SK-N-SH (cell line): ENCODE measurements at regions not wholly inside any gene's neighbourhood (a gene's known extent, or its start where the extent isn't known, plus 50 kb on each side); places are given as distances from the start of the nearest gene placed in this dataset.

Source experiments
- CTCF ChIA-PET: fragments of 300-600, 350-600 bp; formaldehyde crosslinking; extraction: SDS; loops from one replicate; lab custom pipeline; 2021; lab: Yijun Ruan, JAX
- POLR2A ChIA-PET: fragments of 350-600 bp; sonication (Branson Sonifier 250); formaldehyde crosslinking; extraction: SDS; loops from one replicate; lab custom pipeline; 2020; ENCODE audit warnings: antibody characterized with exemption, inconsistent platforms; lab: Yijun Ruan, JAX
- DNase-seq: peaks from one replicate; pipeline ENCODE4 v3.0.0; 2012
- H2AFZ ChIP-seq: fragments of 200-600 bp; sonication (generic); 2 replicates; pipeline ENCODE4 v1.8.1; 2016; ENCODE audit warnings: antibody characterized with exemption, mild to moderate bottlenecking, low read depth
- H3F3A ChIP-seq: fragments of 200-600 bp; sonication (generic); replicated peaks from 2 replicates; pipeline ENCODE3; 2016; ENCODE audit warnings: antibody characterized with exemption, mild to moderate bottlenecking; ENCODE audit not compliant: insufficient read depth
- H3K27ac ChIP-seq, 2 experiments: fragments of 200-500 bp in 1 of 2; fragments of 200-600 bp in 1 of 2; sonication (Bioruptor generic) in 1 of 2; sonication (generic), shearing (Covaris generic) in 1 of 2; 2 replicates each; pipeline versions ENCODE4 v1.5.1 to v1.6.1; 2014 to 2016; ENCODE audit warnings: low read depth in 2 of 2, inconsistent platforms in 1 of 2, low read length in 1 of 2, mild to moderate bottlenecking in 1 of 2, mixed read lengths in 1 of 2
- H3K27me3 ChIP-seq: fragments of 200-600 bp; sonication (generic), shearing (Covaris generic); 2 replicates; pipeline ENCODE4 v1.6.1; 2016; ENCODE audit warnings: mixed run types; ENCODE audit not compliant: insufficient read depth
- H3K36me3 ChIP-seq, 2 experiments: fragments of 200-500 bp in 1 of 2; fragments of 200-600 bp in 1 of 2; sonication (Bioruptor generic) in 1 of 2; sonication (generic) in 1 of 2; replicated peaks in 1 of 2; 2 replicates each; pipeline versions ENCODE3 to v1.5.1; 2014 to 2016; ENCODE audit warnings: low read length in 1 of 2, mild to moderate bottlenecking in 1 of 2; ENCODE audit not compliant: insufficient read depth in 2 of 2, control insufficient read depth in 1 of 2
- H3K4me1 ChIP-seq, 2 experiments: fragments of 200-500 bp in 1 of 2; fragments of 200-600 bp in 1 of 2; sonication (Bioruptor generic) in 1 of 2; sonication (generic), shearing (Covaris generic) in 1 of 2; 2 replicates each; pipeline versions ENCODE4 v1.5.1 to v1.6.1; 2014 to 2016; ENCODE audit warnings: low read depth in 1 of 2, low read length in 1 of 2, mixed run types in 1 of 2; ENCODE audit not compliant: insufficient read depth in 2 of 2, control insufficient read depth in 1 of 2
- H3K4me2 ChIP-seq: fragments of 200-600 bp; sonication (generic), shearing (Covaris generic); 2 replicates; pipeline ENCODE4 v1.6.1; 2017; ENCODE audit warnings: mixed run types
- H3K4me3 ChIP-seq, 2 experiments: fragments of 200-500 bp in 1 of 2; fragments of 200-600 bp in 1 of 2; sonication (Bioruptor generic) in 1 of 2; sonication (generic), shearing (Covaris generic) in 1 of 2; 2 replicates each; pipeline versions ENCODE4 v1.5.1 to v1.8.1; 2014 to 2016; ENCODE audit warnings: low read depth in 2 of 2, inconsistent platforms in 1 of 2, low read length in 1 of 2, mild to moderate bottlenecking in 1 of 2, mixed read lengths in 1 of 2, moderate library complexity in 1 of 2
- H3K79me2 ChIP-seq: fragments of 200-600 bp; sonication (generic); 2 replicates; pipeline ENCODE4 v1.8.1; 2017; ENCODE audit warnings: mild to moderate bottlenecking; ENCODE audit not compliant: insufficient read depth
- H3K9ac ChIP-seq: fragments of 200-600 bp; sonication (generic); 2 replicates; pipeline ENCODE4 v1.6.1; 2017; ENCODE audit warnings: mixed run types
- H3K9me2 ChIP-seq: fragments of 200-600 bp; sonication (generic); 2 replicates; pipeline ENCODE4 v1.6.1; 2017; ENCODE audit warnings: mixed run types
- H3K9me3 ChIP-seq: fragments of 200-600 bp; sonication (generic); 2 replicates; pipeline ENCODE4 v1.6.1; 2017; ENCODE audit warnings: mixed run types, mild to moderate bottlenecking, moderate library complexity
- H4K20me1 ChIP-seq: fragments of 200-600 bp; sonication (generic); 2 replicates; pipeline ENCODE4 v1.6.1; 2017; ENCODE audit warnings: mild to moderate bottlenecking, mixed run types; ENCODE audit not compliant: insufficient read depth
- EP300 ChIP-seq, 2 experiments: IDR thresholded peaks; 2 replicates each; pipeline versions ENCODE4 v1.4.0 to v1.6.1; 2012; ENCODE audit warnings: borderline replicate concordance in 1 of 2, low read depth in 1 of 2, low read length in 1 of 2
- FOXJ3 ChIP-seq: sonication (generic); formaldehyde crosslinking; IDR thresholded peaks from 2 replicates; pipeline ENCODE4 v1.5.1; 2020; ENCODE audit warnings: mild to moderate bottlenecking, missing genetic modification reagents
- FOXM1 ChIP-seq: IDR thresholded peaks from 2 replicates; pipeline ENCODE4 v1.4.0; 2012; ENCODE audit warnings: low read depth, mild to moderate bottlenecking
- GABPA ChIP-seq: IDR thresholded peaks from 2 replicates; pipeline ENCODE4 v1.4.0; 2012; ENCODE audit warnings: low read depth, mild to moderate bottlenecking
- RCOR1 ChIP-seq: fragments of 150-350 bp; IDR thresholded peaks from 2 replicates; pipeline ENCODE4 v1.6.1; 2017; ENCODE audit warnings: antibody characterized with exemption, low read length
- RFX5 ChIP-seq: IDR thresholded peaks from 2 replicates; pipeline ENCODE4 v1.6.1; 2012; ENCODE audit warnings: mild to moderate bottlenecking, improper control_type of control experiment, low read length
- SIN3A ChIP-seq: IDR thresholded peaks from 2 replicates; pipeline ENCODE4 v1.6.1; 2012; ENCODE audit warnings: low read depth, mild to moderate bottlenecking, low read length, moderate library complexity, borderline replicate concordance
- SMC3 ChIP-seq: IDR thresholded peaks from 2 replicates; pipeline ENCODE4 v1.6.1; 2012; ENCODE audit warnings: low read depth, low read length, improper control_type of control experiment
- TCF12 ChIP-seq: IDR thresholded peaks from 2 replicates; pipeline ENCODE4 v1.4.0; 2012
- WGBS: methylation state at CpG from one replicate; pipeline ENCODE4 v1.1.6; 2017; ENCODE audit warnings: low lambda C conversion rate; 5-methylcytosine and 5-hydroxymethylcytosine counted together
- TF ChIP-seq, protein P1 (sequence below): IDR thresholded peaks from 2 replicates; pipeline ENCODE4 v1.4.0; 2012; ENCODE audit warnings: low read depth, borderline replicate concordance
- TF ChIP-seq, protein P2 (sequence below): IDR thresholded peaks from 2 replicates; pipeline ENCODE4 v1.4.0; 2012; ENCODE audit warnings: low read depth
- TF ChIP-seq, protein P3 (sequence below): IDR thresholded peaks from 2 replicates; pipeline ENCODE4; 2012
- TF ChIP-seq, protein P4 (sequence below): IDR thresholded peaks from 2 replicates; pipeline ENCODE4 v1.6.1; 2012; ENCODE audit warnings: mild to moderate bottlenecking, low read depth, low read length, moderate library complexity

DNA sequence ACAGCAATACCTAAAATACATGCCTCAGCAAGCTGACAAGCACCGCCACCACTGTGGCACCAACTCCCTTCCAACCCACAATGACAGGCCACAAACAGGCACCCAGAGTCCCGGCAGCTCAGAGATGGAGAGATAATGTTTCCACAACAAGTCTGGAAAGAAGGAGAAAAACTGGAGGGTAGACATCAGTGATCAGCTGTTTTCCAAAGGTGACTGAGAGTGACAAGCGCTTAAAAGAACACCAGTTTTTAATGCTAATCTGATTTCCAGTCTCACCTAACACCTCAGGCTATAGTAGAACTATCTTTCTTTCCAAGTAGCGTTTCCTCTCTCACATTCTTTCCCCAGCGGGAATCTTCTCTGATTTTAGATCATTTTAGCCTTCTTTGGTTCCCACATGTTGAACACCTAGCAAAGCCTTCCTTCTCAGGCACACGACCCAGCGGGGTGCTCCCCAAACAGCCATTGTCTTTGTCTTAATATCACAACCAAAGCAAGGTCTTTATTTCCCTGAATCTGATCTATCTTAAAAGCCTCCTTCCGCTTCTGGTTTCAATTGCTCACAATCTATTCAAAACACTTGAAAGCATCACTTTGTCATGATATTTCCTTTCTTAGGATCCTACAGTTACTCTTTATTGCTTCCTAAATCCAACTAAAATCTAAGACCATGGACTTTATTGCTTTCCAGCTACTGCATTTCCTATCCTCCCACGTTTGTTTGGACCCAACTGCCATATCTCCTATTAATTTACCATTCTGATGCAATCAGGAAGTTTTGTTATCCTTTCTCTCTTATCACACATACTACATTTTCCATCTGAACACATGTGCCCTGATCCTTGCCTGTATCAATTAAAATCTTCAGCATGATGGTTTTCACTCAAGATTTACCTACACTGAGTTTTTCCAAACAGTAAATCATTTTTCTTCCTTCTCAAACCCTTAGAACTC is 282.7 kb downstream of the ADGB start (continued):
- TF ChIP-seq, protein P1, sequence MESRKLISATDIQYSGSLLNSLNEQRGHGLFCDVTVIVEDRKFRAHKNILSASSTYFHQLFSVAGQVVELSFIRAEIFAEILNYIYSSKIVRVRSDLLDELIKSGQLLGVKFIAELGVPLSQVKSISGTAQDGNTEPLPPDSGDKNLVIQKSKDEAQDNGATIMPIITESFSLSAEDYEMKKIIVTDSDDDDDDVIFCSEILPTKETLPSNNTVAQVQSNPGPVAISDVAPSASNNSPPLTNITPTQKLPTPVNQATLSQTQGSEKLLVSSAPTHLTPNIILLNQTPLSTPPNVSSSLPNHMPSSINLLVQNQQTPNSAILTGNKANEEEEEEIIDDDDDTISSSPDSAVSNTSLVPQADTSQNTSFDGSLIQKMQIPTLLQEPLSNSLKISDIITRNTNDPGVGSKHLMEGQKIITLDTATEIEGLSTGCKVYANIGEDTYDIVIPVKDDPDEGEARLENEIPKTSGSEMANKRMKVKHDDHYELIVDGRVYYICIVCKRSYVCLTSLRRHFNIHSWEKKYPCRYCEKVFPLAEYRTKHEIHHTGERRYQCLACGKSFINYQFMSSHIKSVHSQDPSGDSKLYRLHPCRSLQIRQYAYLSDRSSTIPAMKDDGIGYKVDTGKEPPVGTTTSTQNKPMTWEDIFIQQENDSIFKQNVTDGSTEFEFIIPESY = no peak
- TF ChIP-seq FOXJ3 (CRISPR knock-in tag) (no peak; the same call in 1 of the 2 replicates), TCF12 (no peak), RFX5 (no peak)

DNA sequence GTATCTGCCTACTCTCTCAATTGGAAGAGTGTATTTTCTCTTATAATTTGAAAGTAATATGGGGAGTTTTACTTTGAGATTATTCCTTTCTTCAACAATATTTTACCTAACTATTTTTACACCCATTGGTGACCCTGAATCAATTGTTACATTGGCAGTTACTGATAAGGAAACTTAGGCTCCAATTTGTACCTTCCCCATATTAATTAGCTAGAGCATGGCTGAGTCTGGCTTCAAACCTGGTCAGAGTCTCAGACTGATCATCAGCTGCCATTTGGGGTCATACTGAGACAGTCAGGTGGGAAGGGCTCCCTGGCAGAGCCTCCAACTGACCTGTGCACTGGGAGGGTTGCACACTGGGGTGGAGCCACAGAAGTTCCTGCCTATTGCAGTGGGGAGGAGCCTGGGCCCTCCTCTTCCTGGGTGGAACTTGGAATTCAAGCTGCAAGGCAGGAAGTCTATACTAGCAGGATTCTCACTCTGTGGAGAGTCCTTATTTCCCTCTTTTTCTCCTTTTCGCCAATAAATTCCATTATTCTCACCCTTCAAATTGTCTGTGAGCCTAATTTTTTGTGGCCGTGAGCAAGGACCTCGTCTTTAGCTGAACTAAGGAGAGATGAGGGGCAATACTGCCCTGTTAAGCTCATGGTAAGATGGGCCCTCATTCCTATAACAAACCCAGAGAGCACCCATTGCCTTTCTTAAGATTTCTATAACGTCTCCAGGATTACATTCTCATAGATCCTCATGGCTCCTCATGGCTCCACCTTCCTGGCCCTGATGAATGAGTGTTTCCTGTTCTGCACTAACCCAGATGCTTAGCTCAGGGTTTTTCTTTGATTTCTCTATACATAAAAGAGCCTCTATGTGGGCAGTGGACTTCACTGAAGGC is 285.1 kb downstream of the ADGB start:
- Histone ChIP-seq H3K4me1 (peaks cover 3 to 11% of the 10 kb centered on the region in 2 experiments; a peak in 3 of 4 replicates), H3K4me2 (no peak overlapping the region), H3K9me2 (no peaks in the 10 kb centered on the region), H3K9ac (no peak overlapping the region), H3K36me3 (no peaks in the 10 kb centered on the region), H4K20me1 (no peaks in the 10 kb centered on the region), H2AFZ (no peak overlapping the region), H3K9me3 (no peaks in the 10 kb centered on the region), H3K27ac (no peak overlapping the region)
- POLR2A ChIA-PET = no interaction called here
- TF ChIP-seq SIN3A = no peak
- no peak for TF ChIP-seq RCOR1
- no peak for TF ChIP-seq FOXM1
- TF ChIP-seq, protein P2, sequence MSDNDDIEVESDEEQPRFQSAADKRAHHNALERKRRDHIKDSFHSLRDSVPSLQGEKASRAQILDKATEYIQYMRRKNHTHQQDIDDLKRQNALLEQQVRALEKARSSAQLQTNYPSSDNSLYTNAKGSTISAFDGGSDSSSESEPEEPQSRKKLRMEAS = no peak
- TF ChIP-seq SMC3 = no peak
- no peak for TF ChIP-seq FOXJ3 (CRISPR knock-in tag)
- TF ChIP-seq, protein P3, sequence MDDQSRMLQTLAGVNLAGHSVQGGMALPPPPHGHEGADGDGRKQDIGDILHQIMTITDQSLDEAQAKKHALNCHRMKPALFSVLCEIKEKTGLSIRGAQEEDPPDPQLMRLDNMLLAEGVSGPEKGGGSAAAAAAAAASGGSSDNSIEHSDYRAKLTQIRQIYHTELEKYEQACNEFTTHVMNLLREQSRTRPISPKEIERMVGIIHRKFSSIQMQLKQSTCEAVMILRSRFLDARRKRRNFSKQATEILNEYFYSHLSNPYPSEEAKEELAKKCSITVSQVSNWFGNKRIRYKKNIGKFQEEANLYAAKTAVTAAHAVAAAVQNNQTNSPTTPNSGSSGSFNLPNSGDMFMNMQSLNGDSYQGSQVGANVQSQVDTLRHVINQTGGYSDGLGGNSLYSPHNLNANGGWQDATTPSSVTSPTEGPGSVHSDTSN = no peak
- no peak for TF ChIP-seq EP300 (IDR thresholded peaks at IDR 0.05; ENCODE audit: borderline replicate concordance in 1 of 2, low read depth in 1 of 2, low read length in 1 of 2)
- TF ChIP-seq, protein P4, sequence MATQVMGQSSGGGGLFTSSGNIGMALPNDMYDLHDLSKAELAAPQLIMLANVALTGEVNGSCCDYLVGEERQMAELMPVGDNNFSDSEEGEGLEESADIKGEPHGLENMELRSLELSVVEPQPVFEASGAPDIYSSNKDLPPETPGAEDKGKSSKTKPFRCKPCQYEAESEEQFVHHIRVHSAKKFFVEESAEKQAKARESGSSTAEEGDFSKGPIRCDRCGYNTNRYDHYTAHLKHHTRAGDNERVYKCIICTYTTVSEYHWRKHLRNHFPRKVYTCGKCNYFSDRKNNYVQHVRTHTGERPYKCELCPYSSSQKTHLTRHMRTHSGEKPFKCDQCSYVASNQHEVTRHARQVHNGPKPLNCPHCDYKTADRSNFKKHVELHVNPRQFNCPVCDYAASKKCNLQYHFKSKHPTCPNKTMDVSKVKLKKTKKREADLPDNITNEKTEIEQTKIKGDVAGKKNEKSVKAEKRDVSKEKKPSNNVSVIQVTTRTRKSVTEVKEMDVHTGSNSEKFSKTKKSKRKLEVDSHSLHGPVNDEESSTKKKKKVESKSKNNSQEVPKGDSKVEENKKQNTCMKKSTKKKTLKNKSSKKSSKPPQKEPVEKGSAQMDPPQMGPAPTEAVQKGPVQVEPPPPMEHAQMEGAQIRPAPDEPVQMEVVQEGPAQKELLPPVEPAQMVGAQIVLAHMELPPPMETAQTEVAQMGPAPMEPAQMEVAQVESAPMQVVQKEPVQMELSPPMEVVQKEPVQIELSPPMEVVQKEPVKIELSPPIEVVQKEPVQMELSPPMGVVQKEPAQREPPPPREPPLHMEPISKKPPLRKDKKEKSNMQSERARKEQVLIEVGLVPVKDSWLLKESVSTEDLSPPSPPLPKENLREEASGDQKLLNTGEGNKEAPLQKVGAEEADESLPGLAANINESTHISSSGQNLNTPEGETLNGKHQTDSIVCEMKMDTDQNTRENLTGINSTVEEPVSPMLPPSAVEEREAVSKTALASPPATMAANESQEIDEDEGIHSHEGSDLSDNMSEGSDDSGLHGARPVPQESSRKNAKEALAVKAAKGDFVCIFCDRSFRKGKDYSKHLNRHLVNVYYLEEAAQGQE = no peak
- TF ChIP-seq, protein P1 = no peak
- no peak for TF ChIP-seq GABPA
- TF ChIP-seq TCF12 = no peak
- TF ChIP-seq, all 33 proteins: peak for 0
- Histone ChIP-seq H3K27me3 (no peaks in the 10 kb centered on the region), H3F3A (no peaks in the 10 kb centered on the region), H3K79me2 (no peaks in the 10 kb centered on the region), H3K4me3 (no peak overlapping the region)
- 94% methylated on average over 4 of the region's 4 CpGs for WGBS
- CTCF ChIA-PET = interaction anchor here (1.2 to 2.1 kb wide), 2 partner anchors 10 to 19 kb away, joined by 4 to 6 read pairs; no protein-coding TSS in a partner anchor
- DNase-seq = no peak
